Parathyroid adenoma (tissue), 2 donors: ENCODE measurements at regions not wholly inside any gene's neighbourhood (a gene's known extent, or its start where the extent isn't known, plus 50 kb on each side); places are given as distances from the start of the nearest gene placed in this dataset.

Experiments
- H2AFZ ChIP-seq: fragments of 300-600 bp; sonication (generic); one replicate; pipeline ENCODE4 v1.7.0; 2017; ENCODE audit warnings: antibody characterized with exemption, mild to moderate bottlenecking
- H3K27ac ChIP-seq: fragments of 300-600 bp; sonication (generic); one replicate; pipeline ENCODE4 v1.7.0; 2017
- H3K27me3 ChIP-seq: fragments of 300-600 bp; sonication (generic); one replicate; pipeline ENCODE4 v1.7.0; 2017; ENCODE audit warnings: low read length; ENCODE audit not compliant: control insufficient read depth, insufficient read depth
- H3K36me3 ChIP-seq: fragments of 300-600 bp; sonication (generic); one replicate; pipeline ENCODE4 v1.7.0; 2017; ENCODE audit warnings: low read length; ENCODE audit not compliant: control insufficient read depth, insufficient read depth
- H3K4me1 ChIP-seq: fragments of 300-600 bp; sonication (generic); one replicate; pipeline ENCODE4 v1.7.0; 2017; ENCODE audit warnings: control low read depth
- H3K4me2 ChIP-seq: fragments of 300-600 bp; sonication (generic); one replicate; pipeline ENCODE4 v1.7.0; 2017; ENCODE audit warnings: low read length
- H3K4me3 ChIP-seq: fragments of 300-600 bp; sonication (generic); one replicate; pipeline ENCODE4 v1.7.0; 2017; ENCODE audit warnings: low read depth, low read length
- H3K79me2 ChIP-seq: fragments of 300-600 bp; sonication (generic); one replicate; pipeline ENCODE4 v1.7.0; 2017; ENCODE audit warnings: control low read depth
- H3K9ac ChIP-seq: fragments of 300-600 bp; sonication (generic); one replicate; pipeline ENCODE4 v1.7.0; 2017; ENCODE audit warnings: mild to moderate bottlenecking
- H3K9me3 ChIP-seq: fragments of 300-600 bp; sonication (generic); one replicate; pipeline ENCODE4 v1.7.0; 2017; ENCODE audit warnings: low read length; ENCODE audit not compliant: control insufficient read depth
- CTCF ChIP-seq: fragments of 300-600 bp; sonication (generic); IDR thresholded peaks from one replicate; pipeline ENCODE4 v1.7.0; 2017; ENCODE audit warnings: antibody characterized with exemption, mild to moderate bottlenecking
- donor health status: primary hyperparathyroidism.

- Histone ChIP-seq H3K4me1 (no peaks in the 10 kb centered on the region), H3K9ac (no peak overlapping the region), H3K4me3 (no peak overlapping the region), H2AFZ (no peak overlapping the region), H3K27ac (no peak overlapping the region), H3K27me3 (no peaks in the 10 kb centered on the region), H3K4me2 (no peak overlapping the region), H3K9me3 (no peaks in the 10 kb centered on the region), H3K36me3 (no peaks in the 10 kb centered on the region), H3K79me2 (no peaks in the 10 kb centered on the region)
- TF ChIP-seq CTCF: no peak
Observed at GRCh38 chr18:22546905-22547570, 129.3 kb upstream of the CTAGE1 start.

- Histone ChIP-seq H3K9ac (no peak overlapping the region), H3K4me1 (no peaks in the 10 kb centered on the region), H3K27me3 (no peaks in the 10 kb centered on the region), H3K36me3 (no peaks in the 10 kb centered on the region), H2AFZ (no peak overlapping the region), H3K79me2 (no peaks in the 10 kb centered on the region), H3K9me3 (no peaks in the 10 kb centered on the region), H3K27ac (no peak overlapping the region), H3K4me3 (no peak overlapping the region), H3K4me2 (no peak overlapping the region)
- TF ChIP-seq CTCF: no peak
Observed at GRCh38 chr18:22547807-22548561, 130.3 kb upstream of the CTAGE1 start.

- H3K4me1 ChIP-seq: no peaks in the 10 kb centered on the region
- no peaks in the 10 kb centered on the region for H3K79me2 ChIP-seq
- no peak overlapping the region for H3K27ac ChIP-seq
- no peak overlapping the region for H3K9ac ChIP-seq
- no peaks in the 10 kb centered on the region for H3K9me3 ChIP-seq
- H3K36me3 ChIP-seq: no peaks in the 10 kb centered on the region
- no peak for TF ChIP-seq CTCF
- no peaks in the 10 kb centered on the region for H3K27me3 ChIP-seq
- H2AFZ ChIP-seq: no peak overlapping the region
- no peak overlapping the region for H3K4me2 ChIP-seq
- H3K4me3 ChIP-seq: no peak overlapping the region
Observed at GRCh38 chr18:22549260-22549937, 131.7 kb upstream of the CTAGE1 start.

- no peaks in the 10 kb centered on the region for H3K79me2 ChIP-seq
- no peak overlapping the region for H3K4me3 ChIP-seq
- no peak overlapping the region for H3K4me2 ChIP-seq
- H3K27ac ChIP-seq: no peak overlapping the region
- no peaks in the 10 kb centered on the region for H3K27me3 ChIP-seq
- H3K4me1 ChIP-seq: no peaks in the 10 kb centered on the region
- TF ChIP-seq CTCF: no peak
- no peak overlapping the region for H3K9ac ChIP-seq
- H2AFZ ChIP-seq: no peak overlapping the region
- no peaks in the 10 kb centered on the region for H3K9me3 ChIP-seq
- no peaks in the 10 kb centered on the region for H3K36me3 ChIP-seq
Observed at GRCh38 chr18:22550366-22550765, 132.7 kb upstream of the CTAGE1 start.
